ENCODE measurements at regions not wholly inside any gene's neighbourhood (a gene's known extent, or its start where the extent isn't known, plus 50 kb on each side); places are given as distances from the start of the nearest gene placed in this dataset.

DNA sequence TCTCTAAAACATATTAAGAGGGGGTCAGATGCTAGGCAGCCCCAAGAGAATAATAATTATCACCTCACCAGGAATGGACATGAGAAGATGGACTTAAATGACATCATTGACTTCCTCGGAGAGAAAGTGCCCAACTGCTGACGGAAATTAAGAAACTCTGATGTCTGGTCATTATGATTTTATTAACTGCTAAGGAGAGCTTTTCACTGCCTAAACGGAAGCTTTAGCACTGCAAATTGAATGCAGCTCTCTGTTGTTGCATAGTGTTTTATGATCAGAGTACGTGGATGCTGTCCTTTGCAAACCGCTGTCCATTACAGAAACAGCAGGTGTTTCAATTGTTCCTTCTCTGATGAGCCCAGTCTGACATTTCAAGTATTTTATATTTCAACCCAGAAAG lies 89.4 kb upstream of the GALNT17 start:
- TF ChIP-seq EZH2phosphoT487 (conservative IDR thresholded peaks at IDR 0.05; ENCODE audit: low read length): no peak
- TF ChIP-seq, protein P1, sequence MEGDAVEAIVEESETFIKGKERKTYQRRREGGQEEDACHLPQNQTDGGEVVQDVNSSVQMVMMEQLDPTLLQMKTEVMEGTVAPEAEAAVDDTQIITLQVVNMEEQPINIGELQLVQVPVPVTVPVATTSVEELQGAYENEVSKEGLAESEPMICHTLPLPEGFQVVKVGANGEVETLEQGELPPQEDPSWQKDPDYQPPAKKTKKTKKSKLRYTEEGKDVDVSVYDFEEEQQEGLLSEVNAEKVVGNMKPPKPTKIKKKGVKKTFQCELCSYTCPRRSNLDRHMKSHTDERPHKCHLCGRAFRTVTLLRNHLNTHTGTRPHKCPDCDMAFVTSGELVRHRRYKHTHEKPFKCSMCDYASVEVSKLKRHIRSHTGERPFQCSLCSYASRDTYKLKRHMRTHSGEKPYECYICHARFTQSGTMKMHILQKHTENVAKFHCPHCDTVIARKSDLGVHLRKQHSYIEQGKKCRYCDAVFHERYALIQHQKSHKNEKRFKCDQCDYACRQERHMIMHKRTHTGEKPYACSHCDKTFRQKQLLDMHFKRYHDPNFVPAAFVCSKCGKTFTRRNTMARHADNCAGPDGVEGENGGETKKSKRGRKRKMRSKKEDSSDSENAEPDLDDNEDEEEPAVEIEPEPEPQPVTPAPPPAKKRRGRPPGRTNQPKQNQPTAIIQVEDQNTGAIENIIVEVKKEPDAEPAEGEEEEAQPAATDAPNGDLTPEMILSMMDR (IDR thresholded peaks at IDR 0.05; ENCODE audit: insufficient read depth, low read length, poor library complexity, severe bottlenecking): no peak
